Progenitor cell of endocrine pancreas (in vitro differentiated cells): ENCODE measurements at regions not wholly inside any gene's neighbourhood (a gene's known extent, or its start where the extent isn't known, plus 50 kb on each side); places are given as distances from the start of the nearest gene placed in this dataset.

ENCODE experiments used
- DNase-seq: peaks from one replicate; pipeline ENCODE4 v3.0.0; 2021; ENCODE audit warnings: low spot score; ENCODE audit not compliant: unreplicated experiment
- H3K27ac Mint-ChIP-seq: 2 replicates; pipeline ENCODE4 v1.8.0; 2021; ENCODE audit warnings: mild to moderate bottlenecking, moderate library complexity, mixed read lengths
- H3K27me3 Mint-ChIP-seq: 2 replicates; pipeline ENCODE4 v1.8.0; 2021; ENCODE audit warnings: mixed read lengths
- H3K36me3 Mint-ChIP-seq: 2 replicates; pipeline ENCODE4 v1.8.0; 2022; ENCODE audit warnings: mixed read lengths; ENCODE audit not compliant: insufficient read depth
- H3K4me1 Mint-ChIP-seq: 2 replicates; pipeline ENCODE4 v1.8.0; 2021; ENCODE audit warnings: low read depth, mixed read lengths
- H3K4me3 Mint-ChIP-seq: 2 replicates; pipeline ENCODE4 v1.8.0; 2021; ENCODE audit warnings: low read depth, mild to moderate bottlenecking, moderate library complexity, mixed read lengths
- H3K9me3 Mint-ChIP-seq: 2 replicates; pipeline ENCODE4 v1.8.0; 2021; ENCODE audit warnings: low read depth, mixed read lengths
- TF ChIP-seq, protein P1 (sequence below): fragments of 200-600 bp; sonication (generic); IDR thresholded peaks from one replicate; pipeline ENCODE4 v1.5.0; 2021; ENCODE audit warnings: antibody characterized with exemption, mild to moderate bottlenecking; ENCODE audit not compliant: unreplicated experiment

DNA sequence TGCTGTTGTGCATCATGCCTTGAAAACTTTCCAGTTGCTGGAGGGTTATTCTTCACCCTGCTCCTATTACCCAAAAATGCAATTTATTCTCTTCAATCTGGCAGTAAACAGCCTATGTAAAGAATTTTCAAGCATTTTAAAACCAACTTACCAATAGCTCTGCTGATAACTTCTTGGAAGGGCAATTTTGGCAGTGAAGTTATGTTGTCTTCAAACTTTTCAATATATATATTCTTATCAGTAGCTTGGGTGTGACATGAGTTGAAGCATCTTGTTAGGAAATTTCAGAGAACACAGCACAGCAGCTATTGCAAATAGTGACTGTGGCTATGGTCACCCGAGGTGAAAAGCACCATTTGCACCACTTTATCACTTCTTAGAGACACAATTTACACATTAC, 395.5 kb downstream of the STK39 start:
- H3K27me3 Mint-ChIP-seq: no peaks in the 10 kb centered on the region
- H3K4me1 Mint-ChIP-seq: peaks cover 14% of the 10 kb centered on the region
- no peak overlapping the region for H3K27ac Mint-ChIP-seq
- TF ChIP-seq, protein P1, sequence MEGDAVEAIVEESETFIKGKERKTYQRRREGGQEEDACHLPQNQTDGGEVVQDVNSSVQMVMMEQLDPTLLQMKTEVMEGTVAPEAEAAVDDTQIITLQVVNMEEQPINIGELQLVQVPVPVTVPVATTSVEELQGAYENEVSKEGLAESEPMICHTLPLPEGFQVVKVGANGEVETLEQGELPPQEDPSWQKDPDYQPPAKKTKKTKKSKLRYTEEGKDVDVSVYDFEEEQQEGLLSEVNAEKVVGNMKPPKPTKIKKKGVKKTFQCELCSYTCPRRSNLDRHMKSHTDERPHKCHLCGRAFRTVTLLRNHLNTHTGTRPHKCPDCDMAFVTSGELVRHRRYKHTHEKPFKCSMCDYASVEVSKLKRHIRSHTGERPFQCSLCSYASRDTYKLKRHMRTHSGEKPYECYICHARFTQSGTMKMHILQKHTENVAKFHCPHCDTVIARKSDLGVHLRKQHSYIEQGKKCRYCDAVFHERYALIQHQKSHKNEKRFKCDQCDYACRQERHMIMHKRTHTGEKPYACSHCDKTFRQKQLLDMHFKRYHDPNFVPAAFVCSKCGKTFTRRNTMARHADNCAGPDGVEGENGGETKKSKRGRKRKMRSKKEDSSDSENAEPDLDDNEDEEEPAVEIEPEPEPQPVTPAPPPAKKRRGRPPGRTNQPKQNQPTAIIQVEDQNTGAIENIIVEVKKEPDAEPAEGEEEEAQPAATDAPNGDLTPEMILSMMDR: no peak
- no peak overlapping the region for H3K4me3 Mint-ChIP-seq
- H3K9me3 Mint-ChIP-seq: peaks cover 28% of the 10 kb centered on the region
- DNase-seq: no peak
- peaks cover 20% of the 10 kb centered on the region for H3K36me3 Mint-ChIP-seq

- Mint-ChIP-seq H3K36me3 (peaks cover 20% of the 10 kb centered on the region), H3K4me3 (no peak overlapping the region), H3K27ac (no peak overlapping the region), H3K4me1 (peaks cover 9% of the 10 kb centered on the region), H3K9me3 (peaks cover 32% of the 10 kb centered on the region), H3K27me3 (no peaks in the 10 kb centered on the region)
- TF ChIP-seq, protein P1: no peak
- no peak for DNase-seq
These were observed 396.0 kb downstream of the STK39 start for GRCh38 chr2:167851323-167851860.

GRCh38 chr2:167844714-167845530, 402.5 kb downstream of the STK39 start:
- no peak overlapping the region for H3K4me3 Mint-ChIP-seq
- no peak for DNase-seq
- no peaks in the 10 kb centered on the region for H3K27me3 Mint-ChIP-seq

DNA sequence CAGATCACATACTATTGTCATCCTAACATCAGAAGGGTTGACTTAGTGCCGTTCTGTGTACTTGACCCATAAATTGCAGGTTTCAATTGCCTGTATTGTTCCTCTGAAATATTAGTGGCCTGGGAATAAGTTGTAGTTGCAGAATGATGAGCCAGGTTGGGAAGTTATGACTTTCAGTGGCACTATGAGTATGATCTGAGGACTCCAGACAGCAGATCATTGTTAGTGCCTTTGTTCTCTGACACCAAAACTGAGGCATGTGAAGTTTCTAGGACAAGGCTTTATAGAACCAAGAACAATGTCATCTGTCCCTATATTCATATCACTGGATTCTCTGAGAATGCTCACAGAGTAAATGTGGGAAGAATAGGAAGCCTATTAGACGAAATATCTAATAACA, 403.7 kb downstream of the STK39 start:
- no peak for DNase-seq
- no peaks in the 10 kb centered on the region for H3K4me1 Mint-ChIP-seq
- TF ChIP-seq, protein P1: no peak
- H3K4me3 Mint-ChIP-seq: no peak overlapping the region
- H3K27ac Mint-ChIP-seq: no peak overlapping the region
- H3K27me3 Mint-ChIP-seq: no peaks in the 10 kb centered on the region
- peaks cover 40% of the 10 kb centered on the region for H3K9me3 Mint-ChIP-seq
- peaks cover 30% of the 10 kb centered on the region for H3K36me3 Mint-ChIP-seq

More at GRCh38 chr2:167844714-167845530, 402.5 kb downstream of the STK39 start:
- Mint-ChIP-seq H3K4me1 (no peaks in the 10 kb centered on the region), H3K27ac (no peak overlapping the region), H3K36me3 (peaks cover 37% of the 10 kb centered on the region), H3K9me3 (peaks cover 48% of the 10 kb centered on the region)
- TF ChIP-seq, protein P1: no peak

DNA sequence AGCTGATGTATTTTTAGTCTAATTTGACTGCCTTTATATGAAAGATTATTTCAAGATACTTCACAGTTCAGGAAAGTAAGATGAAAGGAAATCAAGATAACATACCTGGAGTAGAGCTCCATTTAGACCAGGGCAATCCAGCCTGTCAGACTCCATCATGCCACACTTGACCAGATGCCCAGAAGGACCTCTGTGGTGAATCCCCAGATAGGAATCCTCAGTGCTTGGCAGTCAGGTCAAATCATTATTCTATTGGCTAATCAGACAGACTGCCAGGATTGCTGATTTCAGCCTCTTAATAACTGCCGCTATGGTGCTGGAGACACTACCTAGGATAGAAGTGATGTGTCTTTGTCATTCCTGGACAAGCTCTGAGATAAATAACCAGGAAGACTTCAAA, 404.2 kb downstream of the STK39 start:
- Mint-ChIP-seq H3K4me1 (no peaks in the 10 kb centered on the region), H3K9me3 (peaks cover 35% of the 10 kb centered on the region), H3K27me3 (no peaks in the 10 kb centered on the region), H3K4me3 (no peak overlapping the region), H3K36me3 (peaks cover 29% of the 10 kb centered on the region), H3K27ac (no peak overlapping the region)
- no peak for DNase-seq
- TF ChIP-seq, protein P1: no peak
